ENCODE measurements at regions not wholly inside any gene's neighbourhood (a gene's known extent, or its start where the extent isn't known, plus 50 kb on each side); places are given as distances from the start of the nearest gene placed in this dataset.

DNA sequence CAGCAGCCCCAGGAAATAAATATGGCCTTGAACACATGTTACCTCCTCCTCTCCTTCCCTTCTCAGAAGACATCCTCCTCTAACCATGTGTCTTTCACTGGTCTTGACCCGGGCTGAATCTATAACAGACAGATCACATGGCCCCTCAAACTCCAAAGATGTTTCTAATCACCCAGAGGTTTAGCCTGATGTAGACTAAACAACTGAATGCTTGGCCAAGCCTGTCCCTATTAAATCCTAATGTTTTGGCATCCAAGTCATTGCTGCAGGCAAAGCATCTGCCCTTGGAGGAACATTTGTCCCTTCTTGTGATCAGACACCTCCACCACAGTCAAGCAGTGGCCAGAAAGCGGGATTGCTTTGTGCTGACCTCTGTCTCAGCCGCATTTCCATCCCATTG, 65.5 kb downstream of the ANKRD60 start:
- Histone ChIP-seq H3K27ac (ENCODE audit: insufficient read depth, low read length, poor library complexity, severe bottlenecking) (no peak overlapping the region), H3K36me3 (ENCODE audit: control insufficient read depth, insufficient read depth, low read length) (no peaks in the 10 kb centered on the region), H3K9me3 (ENCODE audit: control insufficient read depth in 2 of 2, low read length in 2 of 2) (no peaks in the 10 kb centered on the region), H3K4me3 (ENCODE audit: low read depth, low read length) (no peak overlapping the region), H3K4me1 (ENCODE audit: control insufficient read depth, insufficient read depth, low read length, poor library complexity, severe bottlenecking) (no peaks in the 10 kb centered on the region), H3K27me3 (ENCODE audit: control insufficient read depth, insufficient read depth, low read length) (no peaks in the 10 kb centered on the region)
- Mint-ChIP-seq H3K27me3 (peaks cover 4% of the 10 kb centered on the region), H3K36me3 (no peaks in the 10 kb centered on the region), H3K4me3 (no peak overlapping the region), H3K27ac (no peak overlapping the region), H3K4me1 (no peaks in the 10 kb centered on the region), H3K9me3 (peaks cover 0 to 1% (median 0%) of the 10 kb centered on the region in 7 donors)
- DNase-seq (no peak), ATAC-seq (ENCODE audit: low read depth in 2 of 2) (no peak)

DNA sequence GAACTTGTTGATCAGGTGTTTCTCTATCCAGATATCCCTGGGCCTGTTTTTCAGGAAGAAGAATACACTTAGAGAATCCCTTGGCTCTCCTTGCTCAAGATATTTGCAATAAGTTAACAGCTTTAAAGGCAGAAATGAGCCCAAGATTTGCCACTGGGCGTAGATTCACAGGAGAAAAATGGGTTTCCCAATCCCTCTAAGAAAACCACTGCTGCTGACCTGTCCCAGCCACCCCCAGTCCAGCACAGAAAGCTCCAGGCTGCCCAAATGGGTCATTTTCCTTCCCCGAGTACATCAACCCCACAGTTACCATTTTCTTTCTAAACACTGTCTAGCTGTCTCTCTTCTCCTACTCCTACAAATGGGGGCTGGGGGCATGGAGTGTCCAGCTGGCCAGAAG, 67.3 kb downstream of the ANKRD60 start:
- Mint-ChIP-seq H3K27ac (no peak overlapping the region), H3K36me3 (no peaks in the 10 kb centered on the region), H3K4me1 (no peaks in the 10 kb centered on the region), H3K9me3 (peaks cover 0 to 1% (median 0%) of the 10 kb centered on the region in 7 donors), H3K4me3 (no peak overlapping the region), H3K27me3 (peaks cover 4% of the 10 kb centered on the region)
- H3K27ac ChIP-seq (ENCODE audit: insufficient read depth, low read length, poor library complexity, severe bottlenecking): no peak overlapping the region
- no peaks in the 10 kb centered on the region for H3K36me3 ChIP-seq (ENCODE audit: control insufficient read depth, insufficient read depth, low read length)
- H3K27me3 ChIP-seq (ENCODE audit: control insufficient read depth, insufficient read depth, low read length): no peaks in the 10 kb centered on the region
- no peaks in the 10 kb centered on the region for H3K4me1 ChIP-seq (ENCODE audit: control insufficient read depth, insufficient read depth, low read length, poor library complexity, severe bottlenecking)
- no peak overlapping the region for H3K4me3 ChIP-seq (ENCODE audit: low read depth, low read length)
- DNase-seq: no peak
- ATAC-seq (ENCODE audit: low read depth in 2 of 2): no peak
- no peaks in the 10 kb centered on the region for H3K9me3 ChIP-seq (ENCODE audit: control insufficient read depth in 2 of 2, low read length in 2 of 2)

DNA sequence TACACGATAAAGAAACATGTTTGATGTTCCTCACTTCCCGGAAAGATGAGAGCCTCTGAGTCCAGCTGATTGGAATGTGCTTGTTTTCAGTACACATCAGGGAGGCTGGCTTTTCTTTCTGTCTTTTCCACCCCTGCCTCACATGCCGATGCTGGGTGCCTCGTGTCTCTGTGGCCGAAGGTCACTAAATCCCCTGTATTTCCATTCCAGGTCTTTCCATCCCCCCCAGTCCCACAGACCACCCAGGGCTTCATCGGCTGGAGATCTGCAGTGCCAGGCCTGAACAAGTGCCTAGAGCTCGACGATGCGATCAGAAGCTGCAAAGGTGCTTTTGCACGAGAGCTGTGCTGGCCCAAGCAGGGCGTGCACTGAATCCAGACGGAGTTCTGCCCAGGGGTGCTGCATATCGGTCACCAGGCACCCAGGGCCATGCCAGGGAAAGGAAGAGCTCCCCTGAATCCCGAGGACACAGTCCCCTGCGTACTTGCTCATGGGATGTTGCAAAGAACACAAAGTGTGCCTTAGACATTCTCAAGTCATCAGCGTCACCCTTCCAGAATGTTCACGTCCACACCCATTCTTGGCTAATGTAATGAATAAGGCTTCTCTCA, 67.9 kb downstream of the ANKRD60 start:
- Mint-ChIP-seq H3K27me3 (peaks cover 4% of the 10 kb centered on the region), H3K27ac (no peak overlapping the region), H3K4me1 (no peaks in the 10 kb centered on the region), H3K4me3 (no peak overlapping the region), H3K36me3 (no peaks in the 10 kb centered on the region), H3K9me3 (peaks cover 0 to 1% (median 0%) of the 10 kb centered on the region in 7 donors)
- Histone ChIP-seq H3K9me3 (ENCODE audit: control insufficient read depth in 2 of 2, low read length in 2 of 2) (no peaks in the 10 kb centered on the region), H3K4me1 (ENCODE audit: control insufficient read depth, insufficient read depth, low read length, poor library complexity, severe bottlenecking) (no peaks in the 10 kb centered on the region), H3K4me3 (ENCODE audit: low read depth, low read length) (no peak overlapping the region), H3K36me3 (ENCODE audit: control insufficient read depth, insufficient read depth, low read length) (no peaks in the 10 kb centered on the region), H3K27ac (ENCODE audit: insufficient read depth, low read length, poor library complexity, severe bottlenecking) (no peak overlapping the region), H3K27me3 (ENCODE audit: control insufficient read depth, insufficient read depth, low read length) (no peaks in the 10 kb centered on the region)
- ATAC-seq (ENCODE audit: low read depth in 2 of 2) (no peak), DNase-seq (no peak)

DNA sequence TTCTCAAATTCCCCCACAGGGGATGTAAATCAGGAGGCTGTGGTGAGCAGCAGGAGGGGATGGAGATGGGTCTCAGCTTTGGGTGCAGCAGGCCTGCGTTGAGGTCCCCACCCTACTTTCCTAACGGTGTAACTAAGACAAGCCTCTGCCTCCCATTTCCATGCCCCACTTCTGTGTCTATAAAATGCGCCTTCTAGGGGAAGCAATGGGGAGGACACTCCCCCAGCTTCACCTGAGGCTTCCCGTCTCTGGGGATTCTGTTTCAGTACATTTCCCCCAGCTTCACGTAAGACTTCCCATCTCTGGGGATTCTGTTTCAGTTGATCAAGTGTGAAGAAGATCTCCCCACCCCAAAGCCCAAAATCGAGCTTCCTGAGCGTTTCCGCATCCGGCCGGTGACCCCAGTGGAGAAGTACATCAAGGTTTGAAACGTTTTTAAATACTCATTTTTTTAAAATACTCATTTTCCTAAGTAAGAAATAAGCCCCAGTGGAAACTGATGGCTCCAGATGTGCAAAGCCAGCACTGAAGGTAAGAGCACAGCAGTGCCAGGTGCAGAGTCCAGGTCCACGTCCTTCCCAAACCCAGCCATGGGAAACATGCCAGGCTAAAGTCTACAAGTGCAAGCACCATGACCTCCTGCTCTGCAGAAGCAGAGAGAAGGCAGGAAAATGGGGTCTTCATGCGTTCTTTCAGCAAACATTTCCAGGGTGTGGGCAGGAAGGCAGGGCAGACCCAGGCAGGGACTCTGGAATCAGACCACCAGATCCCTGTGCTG, 73.1 kb downstream of the ANKRD60 start:
- Histone ChIP-seq H3K27ac (ENCODE audit: insufficient read depth, low read length, poor library complexity, severe bottlenecking) (no peak overlapping the region), H3K36me3 (ENCODE audit: control insufficient read depth, insufficient read depth, low read length) (no peaks in the 10 kb centered on the region), H3K4me3 (ENCODE audit: low read depth, low read length) (no peak overlapping the region), H3K4me1 (ENCODE audit: control insufficient read depth, insufficient read depth, low read length, poor library complexity, severe bottlenecking) (no peaks in the 10 kb centered on the region), H3K27me3 (ENCODE audit: control insufficient read depth, insufficient read depth, low read length) (peaks cover 10% of the 10 kb centered on the region), H3K9me3 (ENCODE audit: control insufficient read depth in 2 of 2, low read length in 2 of 2) (no peaks in the 10 kb centered on the region)
- peaks cover 24% of the 10 kb centered on the region for H3K27me3 Mint-ChIP-seq
- H3K4me3 Mint-ChIP-seq: no peak overlapping the region
- DNase-seq (no peak), ATAC-seq (ENCODE audit: low read depth in 2 of 2) (no peak)
- H3K4me1 Mint-ChIP-seq: peaks cover 0 to 2% (median 0%) of the 10 kb centered on the region in 4 donors
- no peak overlapping the region for H3K27ac Mint-ChIP-seq
- peaks cover 0 to 2% (median 0%) of the 10 kb centered on the region in 7 donors for H3K9me3 Mint-ChIP-seq
- no peaks in the 10 kb centered on the region for H3K36me3 Mint-ChIP-seq

DNA sequence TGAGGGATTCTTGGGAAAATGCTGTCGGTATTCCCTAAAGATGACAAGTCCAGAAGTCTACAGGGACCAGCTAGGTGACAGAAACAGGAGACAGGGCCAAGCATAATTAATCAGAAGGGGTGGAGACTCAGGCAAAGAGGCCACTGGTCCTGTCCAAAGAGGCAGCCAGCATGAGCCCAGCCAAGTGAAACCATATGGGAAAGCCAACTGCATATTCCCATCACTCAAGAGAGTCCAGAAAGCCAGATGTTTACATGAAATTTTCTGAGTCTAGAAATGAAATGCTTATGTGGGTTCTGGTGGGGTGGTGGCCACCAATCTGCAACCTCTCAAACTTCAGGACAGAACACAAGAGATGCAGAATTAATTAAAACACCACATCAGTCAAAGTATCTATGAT, 74.3 kb downstream of the ANKRD60 start:
- Histone ChIP-seq H3K4me1 (ENCODE audit: control insufficient read depth, insufficient read depth, low read length, poor library complexity, severe bottlenecking) (no peaks in the 10 kb centered on the region), H3K4me3 (ENCODE audit: low read depth, low read length) (no peak overlapping the region), H3K36me3 (ENCODE audit: control insufficient read depth, insufficient read depth, low read length) (no peaks in the 10 kb centered on the region), H3K9me3 (ENCODE audit: control insufficient read depth in 2 of 2, low read length in 2 of 2) (no peaks in the 10 kb centered on the region), H3K27me3 (ENCODE audit: control insufficient read depth, insufficient read depth, low read length) (peaks cover 13% of the 10 kb centered on the region), H3K27ac (ENCODE audit: insufficient read depth, low read length, poor library complexity, severe bottlenecking) (no peak overlapping the region)
- H3K27me3 Mint-ChIP-seq: peaks cover 29% of the 10 kb centered on the region
- no peak for ATAC-seq (ENCODE audit: low read depth in 2 of 2)
- H3K4me1 Mint-ChIP-seq: peaks cover 0 to 5% (median 0%) of the 10 kb centered on the region in 4 donors
- no peak overlapping the region for H3K4me3 Mint-ChIP-seq
- peaks cover 0 to 2% (median 0%) of the 10 kb centered on the region in 7 donors for H3K9me3 Mint-ChIP-seq
- H3K27ac Mint-ChIP-seq: no peak overlapping the region
- H3K36me3 Mint-ChIP-seq: no peaks in the 10 kb centered on the region
- no peak for DNase-seq

DNA sequence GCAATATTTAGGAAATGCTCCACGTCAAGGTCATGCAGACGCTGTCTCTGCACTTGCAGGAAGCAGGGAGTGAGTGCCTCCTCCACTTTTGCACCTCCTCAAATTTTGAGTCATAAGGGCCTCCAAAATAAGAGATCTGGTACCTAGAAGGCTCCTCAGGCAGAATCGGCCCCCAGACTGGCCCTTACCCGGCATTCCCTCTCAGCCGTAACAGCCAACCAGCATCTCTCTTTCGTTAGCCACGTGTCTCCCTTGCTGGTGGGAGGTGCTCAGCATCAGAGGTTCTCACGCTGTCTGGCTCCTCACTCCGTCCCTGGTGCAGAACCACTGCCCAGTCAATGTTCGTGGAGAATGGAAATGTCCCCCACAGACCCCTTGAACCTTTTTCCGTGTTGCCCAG, 75.3 kb downstream of the ANKRD60 start:
- Histone ChIP-seq H3K4me1 (ENCODE audit: control insufficient read depth, insufficient read depth, low read length, poor library complexity, severe bottlenecking) (no peaks in the 10 kb centered on the region), H3K9me3 (ENCODE audit: control insufficient read depth in 2 of 2, low read length in 2 of 2) (no peaks in the 10 kb centered on the region), H3K27ac (ENCODE audit: insufficient read depth, low read length, poor library complexity, severe bottlenecking) (no peak overlapping the region), H3K4me3 (ENCODE audit: low read depth, low read length) (no peak overlapping the region), H3K36me3 (ENCODE audit: control insufficient read depth, insufficient read depth, low read length) (no peaks in the 10 kb centered on the region), H3K27me3 (ENCODE audit: control insufficient read depth, insufficient read depth, low read length) (peaks cover 13% of the 10 kb centered on the region)
- ATAC-seq (ENCODE audit: low read depth in 2 of 2) (no peak), DNase-seq (no peak)
- peaks cover 0 to 2% (median 0%) of the 10 kb centered on the region in 7 donors for H3K9me3 Mint-ChIP-seq
- peaks cover 32% of the 10 kb centered on the region for H3K27me3 Mint-ChIP-seq
- no peak overlapping the region for H3K4me3 Mint-ChIP-seq
- no peaks in the 10 kb centered on the region for H3K36me3 Mint-ChIP-seq
- H3K27ac Mint-ChIP-seq: no peak overlapping the region
- H3K4me1 Mint-ChIP-seq: peaks cover 0 to 5% (median 0%) of the 10 kb centered on the region in 4 donors

DNA sequence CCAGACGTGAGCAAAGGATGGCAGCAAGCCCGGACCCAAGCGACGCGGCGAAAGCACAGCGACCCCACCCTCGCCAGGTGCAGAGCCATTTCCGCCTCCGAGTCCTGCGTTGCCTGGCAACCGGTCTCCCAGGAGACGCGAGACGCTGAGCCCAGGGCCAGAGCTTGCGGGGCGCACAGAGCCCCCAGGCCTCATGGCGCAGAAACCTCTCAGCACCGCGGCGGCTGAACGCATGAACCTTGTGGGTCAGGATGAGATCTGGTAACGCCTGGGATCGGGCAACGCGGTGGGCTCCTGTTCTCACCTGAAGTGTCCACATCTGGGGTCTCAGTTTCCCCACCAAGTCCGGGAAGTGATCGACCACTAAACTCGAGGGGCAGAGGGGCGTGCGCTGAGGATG, 77.7 kb downstream of the ANKRD60 start:
- Histone ChIP-seq H3K4me1 (ENCODE audit: control insufficient read depth, insufficient read depth, low read length, poor library complexity, severe bottlenecking) (no peaks in the 10 kb centered on the region), H3K27ac (ENCODE audit: insufficient read depth, low read length, poor library complexity, severe bottlenecking) (no peak overlapping the region), H3K4me3 (ENCODE audit: low read depth, low read length) (no peak overlapping the region), H3K9me3 (ENCODE audit: control insufficient read depth in 2 of 2, low read length in 2 of 2) (no peaks in the 10 kb centered on the region), H3K36me3 (ENCODE audit: control insufficient read depth, insufficient read depth, low read length) (no peaks in the 10 kb centered on the region), H3K27me3 (ENCODE audit: control insufficient read depth, insufficient read depth, low read length) (peaks cover 13% of the 10 kb centered on the region)
- H3K9me3 Mint-ChIP-seq: peaks cover 0 to 2% (median 0%) of the 10 kb centered on the region in 7 donors
- H3K4me1 Mint-ChIP-seq: peaks cover 0 to 5% (median 0%) of the 10 kb centered on the region in 4 donors
- H3K27me3 Mint-ChIP-seq: peaks cover 38% of the 10 kb centered on the region
- no peak for ATAC-seq (ENCODE audit: low read depth in 2 of 2)
- no peak overlapping the region for H3K4me3 Mint-ChIP-seq
- H3K27ac Mint-ChIP-seq: no peak overlapping the region
- no peaks in the 10 kb centered on the region for H3K36me3 Mint-ChIP-seq
- DNase-seq: peak in 1 of 3 donors; percentile 11

Measured in CD4-positive, CD25-positive, alpha-beta regulatory T cell (primary cell).